HEK293T (cell line): ENCODE measurements at regions not wholly inside any gene's neighbourhood (a gene's known extent, or its start where the extent isn't known, plus 50 kb on each side); places are given as distances from the start of the nearest gene placed in this dataset.

Experiments
- BHLHE40 ChIP-seq: fragments of 450-650 bp; IDR thresholded peaks from 2 replicates; pipeline ENCODE4 v1.6.1; 2016; ENCODE audit warnings: mild to moderate bottlenecking, moderate library complexity, borderline replicate concordance
- ELF4 ChIP-seq: fragments of 450-650 bp; IDR thresholded peaks from 2 replicates; pipeline ENCODE4 v1.6.1; 2017; ENCODE audit warnings: antibody characterized with exemption
- LEF1 ChIP-seq: fragments of 450-650 bp; IDR thresholded peaks from 2 replicates; pipeline ENCODE4 v1.6.1; 2017; ENCODE audit warnings: mild to moderate bottlenecking, borderline replicate concordance
- SUZ12 ChIP-seq: fragments of 450-650 bp; IDR thresholded peaks from 2 replicates; pipeline ENCODE4 v1.6.1; 2016; ENCODE audit warnings: mild to moderate bottlenecking
- TARDBP ChIP-seq: fragments of 450-650 bp; IDR thresholded peaks from 2 replicates; pipeline ENCODE4 v1.6.1; 2016
- ZNF384 ChIP-seq: fragments of 450-650 bp; IDR thresholded peaks from 2 replicates; pipeline ENCODE4 v1.6.1; 2016

DNA sequence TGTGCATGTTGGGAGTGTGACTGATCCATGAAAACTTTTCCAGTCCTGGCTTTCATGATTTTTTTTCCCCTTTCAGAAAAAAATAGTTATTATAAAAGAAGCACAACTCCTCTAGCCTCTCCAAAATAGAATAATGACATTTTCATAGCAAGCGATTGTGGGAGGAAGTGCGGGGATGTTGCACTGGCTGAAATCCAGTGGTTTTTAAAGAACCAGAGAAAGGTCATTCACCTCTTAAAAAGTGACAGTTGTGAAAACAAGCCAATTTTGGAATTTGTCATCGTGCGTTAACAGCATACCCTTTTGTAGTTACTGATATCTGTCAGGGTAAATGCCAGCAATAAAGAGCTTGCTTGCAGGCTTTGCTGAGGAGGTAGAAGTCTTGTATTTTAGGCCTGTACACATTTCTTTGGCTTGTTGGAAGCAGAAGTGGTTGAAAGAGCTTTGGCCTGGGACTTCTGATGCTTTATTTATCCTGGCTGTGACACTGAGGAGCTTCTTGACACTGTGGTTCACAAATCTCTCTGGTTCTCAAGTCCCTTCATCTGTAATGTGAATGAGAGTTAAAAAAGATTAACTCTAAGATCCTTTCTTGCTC lies 545.9 kb downstream of the REEP3 start:
- TF ChIP-seq TARDBP (no peak), BHLHE40 (no peak), ZNF384 (no peak), ELF4 (no peak), SUZ12 (no peak), LEF1 (no peak)
